SK-N-SH (cell line): ENCODE measurements at regions not wholly inside any gene's neighbourhood (a gene's known extent, or its start where the extent isn't known, plus 50 kb on each side); places are given as distances from the start of the nearest gene placed in this dataset.

Source experiments
- CHD2 ChIP-seq: fragments of 150-350 bp; IDR thresholded peaks from 2 replicates; pipeline ENCODE4 v1.6.1; 2018; ENCODE audit warnings: low read length; ENCODE audit not compliant: partially characterized antibody
- CTCF ChIP-seq: fragments of 200-600 bp; sonication (generic); IDR thresholded peaks from 2 replicates; pipeline ENCODE4 v1.6.1; 2017; ENCODE audit warnings: antibody characterized with exemption, mild to moderate bottlenecking, moderate library complexity
- ELF1 ChIP-seq: IDR thresholded peaks from 2 replicates; pipeline ENCODE4 v1.4.0; 2012
- POLR2AphosphoS5 ChIP-seq: IDR thresholded peaks from 2 replicates; pipeline ENCODE4 v1.6.1; 2012; ENCODE audit warnings: low read depth, low read length
- REST ChIP-seq: IDR thresholded peaks from 2 replicates; pipeline ENCODE4 v1.6.1; 2012; ENCODE audit warnings: mild to moderate bottlenecking, low read depth, low read length, moderate library complexity
- RFX5 ChIP-seq: IDR thresholded peaks from 2 replicates; pipeline ENCODE4 v1.6.1; 2012; ENCODE audit warnings: mild to moderate bottlenecking, improper control_type of control experiment, low read length
- SIN3A ChIP-seq: IDR thresholded peaks from 2 replicates; pipeline ENCODE4 v1.6.1; 2012; ENCODE audit warnings: low read depth, mild to moderate bottlenecking, low read length, moderate library complexity, borderline replicate concordance

- TF ChIP-seq CTCF (no peak), CHD2 (no peak), POLR2AphosphoS5 (no peak), SIN3A (no peak), ELF1 (no peak), REST (no peak), RFX5 (no peak)
Observed at GRCh38 chr10:22111705-22112104, 106.1 kb downstream of the EBLN1 start.
